ENCODE measurements at regions not wholly inside any gene's neighbourhood (a gene's known extent, or its start where the extent isn't known, plus 50 kb on each side); places are given as distances from the start of the nearest gene placed in this dataset.

- TF ChIP-seq E4F1 (IDR thresholded peaks at IDR 0.05; ENCODE audit: borderline replicate concordance, partially characterized antibody) = no peak
- no peak for TF ChIP-seq HDGF (IDR thresholded peaks at IDR 0.05)
- TF ChIP-seq STAT3 (IDR thresholded peaks at IDR 0.05; ENCODE audit: low read depth, low read length) = no peak
- TF ChIP-seq, protein P1, sequence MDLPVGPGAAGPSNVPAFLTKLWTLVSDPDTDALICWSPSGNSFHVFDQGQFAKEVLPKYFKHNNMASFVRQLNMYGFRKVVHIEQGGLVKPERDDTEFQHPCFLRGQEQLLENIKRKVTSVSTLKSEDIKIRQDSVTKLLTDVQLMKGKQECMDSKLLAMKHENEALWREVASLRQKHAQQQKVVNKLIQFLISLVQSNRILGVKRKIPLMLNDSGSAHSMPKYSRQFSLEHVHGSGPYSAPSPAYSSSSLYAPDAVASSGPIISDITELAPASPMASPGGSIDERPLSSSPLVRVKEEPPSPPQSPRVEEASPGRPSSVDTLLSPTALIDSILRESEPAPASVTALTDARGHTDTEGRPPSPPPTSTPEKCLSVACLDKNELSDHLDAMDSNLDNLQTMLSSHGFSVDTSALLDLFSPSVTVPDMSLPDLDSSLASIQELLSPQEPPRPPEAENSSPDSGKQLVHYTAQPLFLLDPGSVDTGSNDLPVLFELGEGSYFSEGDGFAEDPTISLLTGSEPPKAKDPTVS (IDR thresholded peaks at IDR 0.05; ENCODE audit: low read depth, low read length) = no peak
- TF ChIP-seq PAX5 (IDR thresholded peaks at IDR 0.05; ENCODE audit: borderline replicate concordance, low read depth, low read length) = no peak
- TF ChIP-seq, protein P2, sequence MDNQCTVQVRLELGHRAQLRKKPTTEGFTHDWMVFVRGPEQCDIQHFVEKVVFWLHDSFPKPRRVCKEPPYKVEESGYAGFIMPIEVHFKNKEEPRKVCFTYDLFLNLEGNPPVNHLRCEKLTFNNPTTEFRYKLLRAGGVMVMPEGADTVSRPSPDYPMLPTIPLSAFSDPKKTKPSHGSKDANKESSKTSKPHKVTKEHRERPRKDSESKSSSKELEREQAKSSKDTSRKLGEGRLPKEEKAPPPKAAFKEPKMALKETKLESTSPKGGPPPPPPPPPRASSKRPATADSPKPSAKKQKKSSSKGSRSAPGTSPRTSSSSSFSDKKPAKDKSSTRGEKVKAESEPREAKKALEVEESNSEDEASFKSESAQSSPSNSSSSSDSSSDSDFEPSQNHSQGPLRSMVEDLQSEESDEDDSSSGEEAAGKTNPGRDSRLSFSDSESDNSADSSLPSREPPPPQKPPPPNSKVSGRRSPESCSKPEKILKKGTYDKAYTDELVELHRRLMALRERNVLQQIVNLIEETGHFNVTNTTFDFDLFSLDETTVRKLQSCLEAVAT (IDR thresholded peaks at IDR 0.05) = no peak
- no peak for TF ChIP-seq MTA2 (IDR thresholded peaks at IDR 0.05; ENCODE audit: low read depth)
- TF ChIP-seq, protein P3, sequence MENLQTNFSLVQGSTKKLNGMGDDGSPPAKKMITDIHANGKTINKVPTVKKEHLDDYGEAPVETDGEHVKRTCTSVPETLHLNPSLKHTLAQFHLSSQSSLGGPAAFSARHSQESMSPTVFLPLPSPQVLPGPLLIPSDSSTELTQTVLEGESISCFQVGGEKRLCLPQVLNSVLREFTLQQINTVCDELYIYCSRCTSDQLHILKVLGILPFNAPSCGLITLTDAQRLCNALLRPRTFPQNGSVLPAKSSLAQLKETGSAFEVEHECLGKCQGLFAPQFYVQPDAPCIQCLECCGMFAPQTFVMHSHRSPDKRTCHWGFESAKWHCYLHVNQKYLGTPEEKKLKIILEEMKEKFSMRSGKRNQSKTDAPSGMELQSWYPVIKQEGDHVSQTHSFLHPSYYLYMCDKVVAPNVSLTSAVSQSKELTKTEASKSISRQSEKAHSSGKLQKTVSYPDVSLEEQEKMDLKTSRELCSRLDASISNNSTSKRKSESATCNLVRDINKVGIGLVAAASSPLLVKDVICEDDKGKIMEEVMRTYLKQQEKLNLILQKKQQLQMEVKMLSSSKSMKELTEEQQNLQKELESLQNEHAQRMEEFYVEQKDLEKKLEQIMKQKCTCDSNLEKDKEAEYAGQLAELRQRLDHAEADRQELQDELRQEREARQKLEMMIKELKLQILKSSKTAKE (IDR thresholded peaks at IDR 0.05; ENCODE audit: low read depth, poor library complexity, severe bottlenecking) = no peak
- no peak for TF ChIP-seq NRF1 (conservative IDR thresholded peaks at IDR 0.05; ENCODE audit: low read depth, low read length)
Measured at GRCh38 chr6:97765461-97765860, 482.4 kb upstream of the MMS22L start (continued).

Measured in GM12878 (cell line).